ENCODE measurements at regions not wholly inside any gene's neighbourhood (a gene's known extent, or its start where the extent isn't known, plus 50 kb on each side); places are given as distances from the start of the nearest gene placed in this dataset.

- no peak for FAIRE-seq
- DNase-seq (ENCODE audit: insufficient read length, low spot score) = no peak
These were observed 57.4 kb upstream of the DMRTA1 start for GRCh38 chr9:22389271-22389670.

DNA sequence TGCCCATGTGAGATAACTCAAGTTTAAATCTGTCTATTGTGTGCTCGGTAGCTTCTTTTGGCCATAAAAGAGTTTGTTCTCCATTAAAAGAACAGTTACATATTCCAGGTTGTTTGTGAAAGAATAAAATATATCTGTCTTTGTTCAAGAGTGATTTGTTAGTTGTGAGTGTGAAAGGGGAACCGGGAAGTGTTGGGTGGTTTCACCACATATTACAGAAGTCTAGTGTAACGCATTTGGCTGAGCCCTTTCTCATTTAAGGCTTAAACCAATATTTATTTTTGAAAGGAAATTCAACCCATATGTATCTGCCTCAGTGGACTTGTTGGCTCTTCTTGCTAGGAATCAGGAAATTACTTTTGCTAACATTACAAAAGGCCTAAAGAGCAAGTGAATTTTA lies 54.1 kb upstream of the DMRTA1 start:
- no peak for FAIRE-seq

DNA sequence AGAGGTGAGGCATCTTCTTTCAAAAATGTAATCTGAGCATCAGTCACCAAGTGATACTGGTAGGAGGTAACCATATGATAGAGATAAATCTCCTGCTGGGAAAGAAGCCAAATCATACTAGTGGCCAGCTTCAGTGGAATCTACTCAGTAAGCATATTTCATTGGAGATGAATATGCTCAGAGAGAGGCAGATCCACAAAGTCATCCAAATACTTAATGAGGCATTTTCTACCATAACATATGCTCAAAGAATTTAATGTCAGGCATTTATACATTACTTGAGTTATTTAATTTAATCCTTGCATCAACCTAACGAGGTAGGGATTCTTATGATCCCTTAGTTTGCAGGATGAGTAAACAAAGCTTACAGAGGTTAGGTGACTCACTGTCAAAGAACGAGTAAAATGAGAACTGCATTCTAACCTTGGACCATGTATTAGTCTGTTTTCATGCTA lies 50.9 kb upstream of the DMRTA1 start:
- FAIRE-seq (no peak), DNase-seq (ENCODE audit: insufficient read length, low spot score) (peak; percentile 20)

More for the DNA sequence above, 54.1 kb upstream of the DMRTA1 start:
- no peak for DNase-seq (ENCODE audit: insufficient read length, low spot score)

Data from HTR-8/SVneo (cell line).